Hepatocyte (in vitro differentiated cells): ENCODE measurements at regions not wholly inside any gene's neighbourhood (a gene's known extent, or its start where the extent isn't known, plus 50 kb on each side); places are given as distances from the start of the nearest gene placed in this dataset.

ENCODE experiments used
- DNase-seq: peaks from one replicate; pipeline ENCODE4 v3.0.0-alpha.2; 2016; ENCODE audit warnings: low spot score
- H2AFZ ChIP-seq: fragments of 200-600 bp; sonication (generic); 2 replicates; pipeline ENCODE4 v1.6.0; 2016; ENCODE audit warnings: antibody characterized with exemption, mild to moderate bottlenecking
- H3K27ac ChIP-seq: fragments of 200-600 bp; sonication (generic); 2 replicates; pipeline ENCODE4 v1.5.1; 2016; ENCODE audit warnings: mild to moderate bottlenecking
- H3K27me3 ChIP-seq: fragments of 200-600 bp; sonication (generic); 2 replicates; pipeline ENCODE4 v1.6.1; 2016
- H3K36me3 ChIP-seq: fragments of 200-600 bp; sonication (generic); replicated peaks from 2 replicates; pipeline ENCODE4 v1.5.1; 2016; ENCODE audit warnings: low read depth; ENCODE audit not compliant: insufficient read depth
- H3K4me1 ChIP-seq: fragments of 200-600 bp; sonication (generic); 2 replicates; pipeline ENCODE4 v1.5.1; 2016; ENCODE audit warnings: mild to moderate bottlenecking, moderate library complexity; ENCODE audit not compliant: insufficient read depth
- H3K4me2 ChIP-seq: fragments of 200-600 bp; sonication (generic); 2 replicates; pipeline ENCODE4 v1.6.0; 2016
- H3K4me3 ChIP-seq: fragments of 200-600 bp; sonication (generic); 2 replicates; pipeline ENCODE4 v1.5.1; 2016; ENCODE audit warnings: mild to moderate bottlenecking
- H3K79me2 ChIP-seq: fragments of 200-600 bp; sonication (generic); 2 replicates; pipeline ENCODE4 v1.6.0; 2017; ENCODE audit warnings: mild to moderate bottlenecking
- H3K9me2 ChIP-seq: fragments of 200-600 bp; sonication (generic); replicated peaks from 2 replicates; pipeline ENCODE4 v1.6.0; 2017; ENCODE audit warnings: mild to moderate bottlenecking; ENCODE audit not compliant: insufficient read depth
- H3K9me3 ChIP-seq: fragments of 200-600 bp; sonication (generic); 2 replicates; pipeline ENCODE4 v1.5.1; 2016; ENCODE audit warnings: low read depth, mild to moderate bottlenecking
- H4K20me1 ChIP-seq: fragments of 200-600 bp; sonication (generic); 2 replicates; pipeline ENCODE4 v1.6.0; 2016; ENCODE audit warnings: mild to moderate bottlenecking; ENCODE audit not compliant: insufficient read depth, poor library complexity, severe bottlenecking
- EZH2 ChIP-seq: fragments of 200-600 bp; sonication (generic); IDR thresholded peaks from 2 replicates; pipeline ENCODE4 v1.6.1; 2016; ENCODE audit warnings: antibody characterized with exemption, mild to moderate bottlenecking, borderline replicate concordance
- EZH2phosphoT487 ChIP-seq: fragments of 200-600 bp; sonication (generic); IDR thresholded peaks from one replicate; pipeline ENCODE4 v1.6.1; 2018; ENCODE audit warnings: antibody characterized with exemption, mild to moderate bottlenecking, low read depth, moderate library complexity; ENCODE audit not compliant: unreplicated experiment, severe bottlenecking
- WGBS: methylation state at CpG from one replicate; pipeline ENCODE4 v1.1.6; 2016; ENCODE audit warnings: low lambda C conversion rate; ENCODE audit errors: missing lambda C conversion rate; 5-methylcytosine and 5-hydroxymethylcytosine counted together
- TF ChIP-seq, protein P1 (sequence below): fragments of 200-600 bp; sonication (generic); IDR thresholded peaks from 2 replicates; pipeline ENCODE4 v1.5.1; 2016; ENCODE audit warnings: antibody characterized with exemption, mild to moderate bottlenecking; ENCODE audit not compliant: poor library complexity

DNA sequence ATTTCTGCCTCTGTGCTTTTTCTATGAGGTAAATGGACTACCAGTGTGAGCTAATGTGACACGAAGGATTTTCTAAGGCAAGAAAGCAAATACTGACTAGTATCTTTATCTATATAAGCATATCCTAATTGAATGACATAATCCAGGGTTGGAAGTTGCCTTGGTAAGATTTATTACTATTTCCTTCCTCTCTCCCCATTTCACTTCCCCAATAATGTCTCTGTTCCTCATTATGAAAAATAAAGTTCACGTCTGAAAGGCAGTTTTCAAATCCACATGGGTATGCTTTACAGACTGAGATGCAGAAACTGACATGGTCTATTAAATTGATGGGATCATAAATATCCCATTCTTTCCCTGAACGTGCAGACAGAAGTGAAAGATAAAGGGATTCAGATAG lies 86.0 kb downstream of the DTWD1 start:
- Histone ChIP-seq H3K4me1 (no peaks in the 10 kb centered on the region), H3K27ac (no peak overlapping the region), H4K20me1 (no peaks in the 10 kb centered on the region), H3K79me2 (no peaks in the 10 kb centered on the region), H3K9me2 (no peaks in the 10 kb centered on the region), H2AFZ (no peak overlapping the region), H3K36me3 (no peaks in the 10 kb centered on the region), H3K27me3 (no peaks in the 10 kb centered on the region), H3K9me3 (no peaks in the 10 kb centered on the region), H3K4me3 (no peak overlapping the region), H3K4me2 (no peak overlapping the region)
- WGBS, result 46% methylated on average over 3 of the region's 3 CpGs
- no peak for DNase-seq
- TF ChIP-seq EZH2phosphoT487 (no peak), EZH2 (no peak)
- TF ChIP-seq, protein P1, sequence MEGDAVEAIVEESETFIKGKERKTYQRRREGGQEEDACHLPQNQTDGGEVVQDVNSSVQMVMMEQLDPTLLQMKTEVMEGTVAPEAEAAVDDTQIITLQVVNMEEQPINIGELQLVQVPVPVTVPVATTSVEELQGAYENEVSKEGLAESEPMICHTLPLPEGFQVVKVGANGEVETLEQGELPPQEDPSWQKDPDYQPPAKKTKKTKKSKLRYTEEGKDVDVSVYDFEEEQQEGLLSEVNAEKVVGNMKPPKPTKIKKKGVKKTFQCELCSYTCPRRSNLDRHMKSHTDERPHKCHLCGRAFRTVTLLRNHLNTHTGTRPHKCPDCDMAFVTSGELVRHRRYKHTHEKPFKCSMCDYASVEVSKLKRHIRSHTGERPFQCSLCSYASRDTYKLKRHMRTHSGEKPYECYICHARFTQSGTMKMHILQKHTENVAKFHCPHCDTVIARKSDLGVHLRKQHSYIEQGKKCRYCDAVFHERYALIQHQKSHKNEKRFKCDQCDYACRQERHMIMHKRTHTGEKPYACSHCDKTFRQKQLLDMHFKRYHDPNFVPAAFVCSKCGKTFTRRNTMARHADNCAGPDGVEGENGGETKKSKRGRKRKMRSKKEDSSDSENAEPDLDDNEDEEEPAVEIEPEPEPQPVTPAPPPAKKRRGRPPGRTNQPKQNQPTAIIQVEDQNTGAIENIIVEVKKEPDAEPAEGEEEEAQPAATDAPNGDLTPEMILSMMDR, result no peak

DNA sequence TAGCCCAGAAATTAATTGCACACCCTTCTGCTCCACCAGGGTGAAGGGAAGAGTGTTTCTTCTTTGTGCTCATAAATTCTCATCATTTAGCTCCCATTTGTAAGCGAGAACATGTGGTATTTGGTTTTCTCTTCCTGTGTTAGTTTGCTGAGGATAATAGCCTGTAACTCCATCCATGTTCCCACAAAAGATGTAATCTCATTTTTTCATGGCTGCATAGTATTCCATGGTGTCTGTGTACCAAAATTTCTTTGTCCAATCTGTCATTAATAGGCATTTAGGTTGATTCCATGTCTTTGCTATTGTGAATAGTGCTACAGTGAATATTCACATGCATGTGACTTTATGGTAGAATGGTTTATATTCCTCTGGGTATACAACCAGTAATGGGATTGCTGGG lies 86.8 kb downstream of the DTWD1 start:
- Histone ChIP-seq H3K79me2 (no peaks in the 10 kb centered on the region), H3K4me2 (no peak overlapping the region), H3K9me2 (no peaks in the 10 kb centered on the region), H2AFZ (no peak overlapping the region), H3K4me1 (no peaks in the 10 kb centered on the region), H4K20me1 (no peaks in the 10 kb centered on the region), H3K27ac (no peak overlapping the region), H3K4me3 (no peak overlapping the region), H3K27me3 (no peaks in the 10 kb centered on the region), H3K36me3 (no peaks in the 10 kb centered on the region), H3K9me3 (no peaks in the 10 kb centered on the region)
- WGBS, result 90% methylated on average over 1 of the region's 1 CpG
- TF ChIP-seq EZH2phosphoT487 (no peak), EZH2 (no peak)
- TF ChIP-seq, protein P1, result no peak
- DNase-seq, result no peak

DNA sequence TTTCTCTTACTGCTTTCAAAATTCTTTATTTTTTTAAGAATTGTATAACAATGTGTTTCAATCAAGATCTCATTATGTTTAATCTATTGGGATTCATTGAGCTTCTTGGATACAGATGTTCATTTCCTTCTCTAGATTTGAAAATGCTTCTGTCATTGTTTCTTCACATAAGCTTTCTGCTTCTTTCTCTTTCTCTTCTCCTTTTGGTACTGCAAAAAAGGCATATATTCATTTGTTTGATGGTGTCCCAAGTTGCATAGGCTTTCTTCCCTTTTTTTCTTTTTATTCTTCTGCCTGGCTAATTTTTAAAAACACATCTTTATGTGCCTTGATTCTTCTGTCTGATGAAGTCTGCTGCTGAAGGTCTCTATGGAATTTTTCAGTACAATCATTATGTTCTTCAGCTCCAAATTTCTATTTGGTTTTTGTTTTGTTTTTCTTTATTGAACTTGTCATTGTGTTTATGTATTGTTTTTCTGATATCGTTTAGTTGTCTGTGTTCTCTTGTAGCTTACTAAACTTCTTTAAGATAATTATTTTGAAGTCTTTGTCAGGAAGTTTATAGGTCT lies 88.9 kb downstream of the DTWD1 start:
- Histone ChIP-seq H2AFZ (no peak overlapping the region), H3K27me3 (no peaks in the 10 kb centered on the region), H3K4me1 (no peaks in the 10 kb centered on the region), H3K9me2 (no peaks in the 10 kb centered on the region), H3K79me2 (no peaks in the 10 kb centered on the region), H3K4me3 (no peak overlapping the region), H3K4me2 (no peak overlapping the region), H4K20me1 (no peaks in the 10 kb centered on the region), H3K9me3 (no peaks in the 10 kb centered on the region), H3K36me3 (no peaks in the 10 kb centered on the region), H3K27ac (no peak overlapping the region)
- no peak for DNase-seq
- WGBS, result 97% methylated on average over 1 of the region's 1 CpG
- TF ChIP-seq EZH2 (no peak), EZH2phosphoT487 (no peak)
- TF ChIP-seq, protein P1, result no peak

DNA sequence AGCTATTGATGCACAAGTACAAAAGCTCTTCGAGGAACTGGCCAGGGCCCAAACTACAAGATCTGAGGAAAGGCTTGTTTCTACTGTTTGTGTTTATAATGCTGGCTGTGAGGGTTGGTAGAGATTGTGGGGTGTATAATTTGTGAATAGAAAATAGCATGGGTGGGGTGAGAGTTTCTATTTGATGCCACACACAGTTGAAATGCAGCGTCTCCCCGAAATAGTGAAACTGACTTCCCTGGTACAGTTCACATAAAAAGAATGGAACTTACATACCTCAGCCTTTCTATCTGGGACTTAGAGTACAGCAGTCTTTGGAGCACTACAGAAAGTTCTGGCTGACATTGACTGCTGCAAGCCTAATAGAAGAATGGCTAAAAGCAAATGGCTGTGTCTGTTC lies 91.3 kb downstream of the DTWD1 start:
- H3K4me3 ChIP-seq, result no peak overlapping the region
- H3K36me3 ChIP-seq, result no peaks in the 10 kb centered on the region
- no peak overlapping the region for H2AFZ ChIP-seq
- no peaks in the 10 kb centered on the region for H3K79me2 ChIP-seq
- H4K20me1 ChIP-seq, result no peaks in the 10 kb centered on the region
- no peak overlapping the region for H3K27ac ChIP-seq
- H3K4me2 ChIP-seq, result no peak overlapping the region
- 100% methylated on average over 3 of the region's 3 CpGs for WGBS
- no peaks in the 10 kb centered on the region for H3K9me3 ChIP-seq
- H3K4me1 ChIP-seq, result no peaks in the 10 kb centered on the region
- H3K9me2 ChIP-seq, result no peaks in the 10 kb centered on the region
- no peaks in the 10 kb centered on the region for H3K27me3 ChIP-seq
- no peak for DNase-seq
- TF ChIP-seq, protein P1, result no peak
- TF ChIP-seq EZH2, result no peak
- no peak for TF ChIP-seq EZH2phosphoT487
